Breast epithelium (tissue), 4 donors: ENCODE measurements at regions not wholly inside any gene's neighbourhood (a gene's known extent, or its start where the extent isn't known, plus 50 kb on each side); places are given as distances from the start of the nearest gene placed in this dataset.
"Not testable (repeated sequence)": the region's sequence is repeated elsewhere in the genome, so short reads cannot be mapped to it uniquely, and the experiment has no call there.

Experiments used
- DNase-seq, 2 donors: peaks; one replicate each; pipeline ENCODE4 v3.0.0-alpha.2; 2019; ENCODE audit warnings: low spot score in 2 of 2
- H3K27ac ChIP-seq, 2 donors: fragments of 200-600 bp; sonication (generic) in 1 of 2; one replicate each; pipeline ENCODE4 v1.5.1; 2016 to 2019; ENCODE audit warnings: mild to moderate bottlenecking in 1 of 2
- H3K27me3 ChIP-seq, 2 donors: fragments of 200-600 bp; sonication (generic) in 1 of 2; one replicate each; pipeline versions ENCODE4 v1.5.1 to v1.6.0; 2017 to 2019; ENCODE audit warnings: control low read depth in 1 of 2, mild to moderate bottlenecking in 1 of 2
- H3K36me3 ChIP-seq: fragments of 200-600 bp; one replicate; pipeline ENCODE4 v1.5.1; 2019
- H3K4me1 ChIP-seq, 2 donors: fragments of 200-600 bp; sonication (generic); one replicate each; pipeline ENCODE4 v1.5.1; 2016 to 2019; ENCODE audit warnings: control low read depth in 1 of 2
- H3K4me3 ChIP-seq, 3 donors: fragments of 200-600 bp; sonication (generic); 1 replicate in 2 of 3; 2 replicates in 1 of 3; pipeline ENCODE4 v1.5.1; 2016 to 2019; ENCODE audit warnings: mild to moderate bottlenecking in 3 of 3, moderate library complexity in 2 of 3
- H3K9me3 ChIP-seq, 2 donors: fragments of 200-600 bp; sonication (generic) in 1 of 2; one replicate each; pipeline ENCODE4 v1.5.1; 2016 to 2019; ENCODE audit warnings: control low read depth in 1 of 2
- CTCF ChIP-seq, 3 donors: fragments of 450-650 bp; IDR thresholded peaks; one replicate each; pipeline ENCODE4 v1.5.1; 2016 to 2017; ENCODE audit warnings: antibody characterized with exemption in 3 of 3, mild to moderate bottlenecking in 3 of 3, moderate library complexity in 3 of 3
- POLR2A ChIP-seq: fragments of 450-650 bp; IDR thresholded peaks from one replicate; pipeline ENCODE4 v1.6.1; 2016; ENCODE audit warnings: antibody characterized with exemption, mild to moderate bottlenecking, moderate library complexity
- POLR2AphosphoS5 ChIP-seq, 3 donors: sonication (generic); formaldehyde crosslinking; IDR thresholded peaks; one replicate each; pipeline ENCODE4 v1.6.1; 2017; ENCODE audit warnings: antibody characterized with exemption in 3 of 3
- intact Hi-C: fragments of 100-400 bp; cut with DNase I; formaldehyde crosslinking; loops from one replicate; pipeline ENCODE4 v1.15.1; 2023; ENCODE audit warnings: low total_unique reads

GRCh38 chr2:102871707-102872106 is 109.9 kb downstream of the TMEM182 start:
- Histone ChIP-seq H3K36me3 (no peaks in the 10 kb centered on the region), H3K4me3 (no peak overlapping the region), H3K9me3 (no peaks in the 10 kb centered on the region), H3K27me3 (no peaks in the 10 kb centered on the region), H3K4me1 (no peaks in the 10 kb centered on the region), H3K27ac (no peak overlapping the region)
- TF ChIP-seq POLR2A (no peak), CTCF (IDR thresholded peaks at IDR 0.05) (no peak), POLR2AphosphoS5 (IDR thresholded peaks at IDR 0.05) (no peak)
- intact Hi-C loops, result no loop called here
- no peak for DNase-seq

- H3K27ac ChIP-seq, result no peak overlapping the region
These were observed 110.6 kb downstream of the TMEM182 start for GRCh38 chr2:102872388-102872787.

GRCh38 chr2:102879513-102879912 is 117.7 kb downstream of the TMEM182 start:
- H3K27me3 ChIP-seq, intact Hi-C loops, DNase-seq, H3K9me3 ChIP-seq, H3K4me3 ChIP-seq, H3K27ac ChIP-seq, H3K36me3 ChIP-seq, H3K4me1 ChIP-seq: not testable (repeated sequence)

More at GRCh38 chr2:102872388-102872787, 110.6 kb downstream of the TMEM182 start:
- DNase-seq, result no peak
- Histone ChIP-seq H3K27me3 (no peaks in the 10 kb centered on the region), H3K36me3 (no peaks in the 10 kb centered on the region), H3K9me3 (no peaks in the 10 kb centered on the region), H3K4me1 (no peaks in the 10 kb centered on the region), H3K4me3 (no peak overlapping the region)
- intact Hi-C loops, result no loop called here
- TF ChIP-seq POLR2A, result no peak
- TF ChIP-seq POLR2AphosphoS5 (IDR thresholded peaks at IDR 0.05), result no peak
- no peak for TF ChIP-seq CTCF (IDR thresholded peaks at IDR 0.05)

- no peaks in the 10 kb centered on the region for H3K36me3 ChIP-seq
- H3K4me3 ChIP-seq, result no peak overlapping the region
- no peaks in the 10 kb centered on the region for H3K27me3 ChIP-seq
- H3K4me1 ChIP-seq, result no peaks in the 10 kb centered on the region
- no peak overlapping the region for H3K27ac ChIP-seq
- intact Hi-C loops, result no loop called here
- H3K9me3 ChIP-seq, result no peaks in the 10 kb centered on the region
- no peak for DNase-seq
- TF ChIP-seq POLR2A (no peak), CTCF (IDR thresholded peaks at IDR 0.05) (no peak), POLR2AphosphoS5 (IDR thresholded peaks at IDR 0.05) (no peak)
These were observed 118.9 kb downstream of the TMEM182 start for GRCh38 chr2:102880731-102881130.

- Histone ChIP-seq H3K9me3 (no peaks in the 10 kb centered on the region), H3K4me3 (no peak overlapping the region), H3K27me3 (no peaks in the 10 kb centered on the region), H3K36me3 (no peaks in the 10 kb centered on the region), H3K27ac (no peak overlapping the region), H3K4me1 (no peaks in the 10 kb centered on the region)
- intact Hi-C loops, result no loop called here
- no peak for DNase-seq
- TF ChIP-seq POLR2A (no peak), CTCF (IDR thresholded peaks at IDR 0.05) (no peak), POLR2AphosphoS5 (IDR thresholded peaks at IDR 0.05) (no peak)
These were observed 124.5 kb downstream of the TMEM182 start for GRCh38 chr2:102886216-102886893.

- no peak overlapping the region for H3K4me3 ChIP-seq
- intact Hi-C loops, result no loop called here
These were observed 126.7 kb downstream of the TMEM182 start for GRCh38 chr2:102888514-102888913.

More at GRCh38 chr2:102888514-102888913, 126.7 kb downstream of the TMEM182 start:
- H3K9me3 ChIP-seq, result no peaks in the 10 kb centered on the region
- TF ChIP-seq CTCF (IDR thresholded peaks at IDR 0.05) (no peak), POLR2AphosphoS5 (IDR thresholded peaks at IDR 0.05) (no peak), POLR2A (no peak)
- H3K27ac ChIP-seq, result no peak overlapping the region
- no peaks in the 10 kb centered on the region for H3K4me1 ChIP-seq
- H3K36me3 ChIP-seq, result no peaks in the 10 kb centered on the region
- DNase-seq, result no peak
- H3K27me3 ChIP-seq, result no peaks in the 10 kb centered on the region
